ENCODE measurements at regions not wholly inside any gene's neighbourhood (a gene's known extent, or its start where the extent isn't known, plus 50 kb on each side); places are given as distances from the start of the nearest gene placed in this dataset.

GRCh38 chr18:50444539-50444938 lies 69.7 kb downstream of the SKA1 start:
- DNase-seq = no peak
- intact Hi-C loops (cut with DNase I) = no loop called here

- DNase-seq = no peak
- intact Hi-C loops (cut with DNase I) = no loop called here
Measured at GRCh38 chr18:50446629-50447028, 71.8 kb downstream of the SKA1 start.

- intact Hi-C loops (cut with DNase I) = no loop called here
- DNase-seq = no peak
Measured at GRCh38 chr18:50447102-50447741, 72.4 kb downstream of the SKA1 start.

DNA sequence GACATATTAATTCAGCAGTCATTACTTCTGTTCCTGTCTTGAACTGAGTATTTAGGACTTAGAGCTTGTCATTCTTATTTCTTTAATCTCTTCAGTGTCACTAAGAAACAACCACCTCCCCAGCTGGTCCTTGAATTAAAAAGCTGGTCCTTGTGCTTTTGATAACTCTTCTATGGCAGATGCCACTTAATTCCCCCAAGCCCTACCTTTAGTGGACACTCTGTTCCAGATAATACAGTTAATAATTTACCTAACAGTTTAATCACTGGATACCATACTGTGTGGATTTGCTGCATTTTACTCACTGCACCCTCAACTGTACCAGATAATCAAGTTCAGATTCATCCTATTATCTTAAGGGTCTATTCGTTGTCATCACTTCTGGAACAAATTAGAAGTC lies 73.1 kb downstream of the SKA1 start:
- DNase-seq = no peak
- intact Hi-C loops (cut with DNase I) = no loop called here

DNA sequence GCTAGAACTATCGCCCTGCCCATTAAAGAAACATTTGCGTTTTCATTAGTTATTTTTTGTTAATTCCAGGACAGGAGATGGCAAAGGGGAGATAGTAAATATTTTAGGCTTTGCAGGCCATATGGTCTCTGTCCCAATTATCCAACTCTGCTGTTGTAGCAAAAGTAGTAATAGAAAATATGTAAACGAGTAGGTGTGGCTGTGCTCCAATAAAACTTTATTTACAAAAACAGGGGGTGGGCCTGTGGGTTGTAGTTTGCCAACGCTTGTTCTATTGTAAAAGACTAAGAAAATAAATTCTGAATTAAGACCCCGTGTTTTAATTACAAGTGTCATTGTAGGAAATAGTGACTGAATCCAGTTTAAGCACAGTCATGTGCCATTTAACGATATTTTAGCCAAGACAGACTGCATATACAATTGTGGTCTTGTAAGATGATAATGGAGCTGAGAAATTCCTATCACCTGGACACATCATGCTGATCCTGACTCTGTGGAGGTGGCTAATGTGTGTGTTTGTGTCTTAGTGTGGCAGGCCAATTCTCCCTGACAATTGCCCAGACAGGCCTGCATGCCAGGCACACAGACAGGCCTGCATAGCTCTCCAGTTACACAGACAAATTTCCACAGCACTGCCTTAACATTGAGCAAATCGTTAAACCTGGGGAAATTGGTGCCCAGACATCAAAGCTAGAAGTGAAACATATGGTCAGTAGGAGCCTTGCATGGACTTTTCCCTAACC lies 76.4 kb downstream of the SKA1 start:
- intact Hi-C loops (cut with DNase I) = no loop called here
- no peak for DNase-seq

DNA sequence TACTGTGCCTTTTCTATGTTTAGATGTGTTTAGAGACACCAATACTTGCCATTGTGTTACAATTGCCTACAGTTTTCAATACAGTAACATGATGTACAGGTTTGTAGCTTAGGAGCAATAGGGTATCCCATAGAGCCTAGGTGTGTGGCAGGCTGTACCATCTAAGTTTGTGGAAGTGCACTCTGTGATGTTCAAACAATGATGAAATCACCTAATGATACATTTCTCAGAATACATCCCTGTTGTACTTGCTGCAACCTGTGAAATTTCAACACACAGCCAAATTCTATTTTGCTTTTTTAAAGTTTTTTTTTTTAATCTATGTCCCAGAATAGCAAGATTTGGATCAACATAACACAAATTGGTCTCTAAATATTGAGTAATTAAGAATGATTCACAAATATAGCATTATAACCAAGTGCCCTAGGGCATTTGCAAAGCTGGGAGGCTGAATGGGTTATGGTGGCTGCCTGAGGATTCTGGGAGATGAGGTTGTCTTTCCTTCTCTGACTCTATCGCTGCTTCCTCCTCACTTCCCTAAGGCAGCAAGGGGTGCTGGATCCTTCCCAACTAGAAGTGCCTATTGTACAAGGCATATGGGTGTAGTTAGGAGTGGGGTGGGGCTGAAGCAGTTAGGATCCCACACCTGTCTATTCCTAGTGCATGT lies 78.3 kb downstream of the SKA1 start:
- no peak for DNase-seq
- intact Hi-C loops (cut with DNase I) = no loop called here

- intact Hi-C loops (cut with DNase I) = no loop called here
Measured at GRCh38 chr18:50453732-50454131, 78.9 kb downstream of the SKA1 start.

DNA sequence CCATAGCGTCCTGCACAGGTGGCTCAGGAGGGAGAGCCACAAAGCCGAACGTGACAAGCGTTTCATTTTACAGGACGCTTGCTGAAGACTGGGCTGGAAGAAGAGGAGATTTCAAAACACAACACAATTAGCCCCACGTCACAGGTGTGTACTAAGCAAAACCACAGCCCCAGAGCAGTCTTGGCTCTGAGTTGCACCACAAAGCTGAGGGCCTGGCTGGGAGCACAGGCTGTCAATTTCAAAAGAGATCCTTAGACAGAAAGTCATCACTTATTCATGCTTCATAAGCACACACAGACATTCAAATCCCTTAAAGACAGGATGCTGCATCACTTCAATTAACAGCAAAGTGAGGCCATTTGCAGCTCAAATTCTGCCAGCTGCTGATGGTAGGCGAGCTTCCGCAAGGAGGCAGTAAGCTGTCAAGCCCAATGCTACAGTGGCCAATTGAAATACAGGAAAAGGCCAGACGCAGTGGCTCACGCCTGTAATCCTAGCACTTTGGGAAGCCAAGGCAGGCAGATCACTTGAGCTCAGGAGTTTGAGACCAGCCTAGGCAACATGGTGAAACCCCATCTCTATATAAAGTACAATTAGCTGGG lies 79.6 kb downstream of the SKA1 start:
- no peak for DNase-seq
- intact Hi-C loops (cut with DNase I) = no loop called here

More at GRCh38 chr18:50453732-50454131, 78.9 kb downstream of the SKA1 start:
- DNase-seq = no peak

DNA sequence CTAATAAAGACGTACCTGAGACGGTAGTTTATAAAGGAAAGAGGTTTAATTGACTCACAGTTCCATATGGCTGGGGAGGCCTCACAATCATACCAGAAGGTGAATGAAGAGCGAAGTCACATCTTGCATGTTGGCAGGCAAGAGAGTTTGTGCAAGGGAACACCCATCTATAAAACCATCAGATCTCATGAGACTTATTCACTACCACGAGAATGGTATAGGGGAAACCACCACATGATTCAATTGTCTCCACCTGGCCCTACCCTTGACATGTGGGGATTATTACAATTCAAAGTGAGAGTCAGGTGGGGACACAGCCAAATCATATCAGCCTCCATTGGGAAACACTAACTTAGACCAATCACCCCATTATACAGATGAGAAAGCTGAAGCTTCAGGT lies 81.4 kb downstream of the SKA1 start:
- no peak for DNase-seq
- intact Hi-C loops (cut with DNase I) = no loop called here

DNA sequence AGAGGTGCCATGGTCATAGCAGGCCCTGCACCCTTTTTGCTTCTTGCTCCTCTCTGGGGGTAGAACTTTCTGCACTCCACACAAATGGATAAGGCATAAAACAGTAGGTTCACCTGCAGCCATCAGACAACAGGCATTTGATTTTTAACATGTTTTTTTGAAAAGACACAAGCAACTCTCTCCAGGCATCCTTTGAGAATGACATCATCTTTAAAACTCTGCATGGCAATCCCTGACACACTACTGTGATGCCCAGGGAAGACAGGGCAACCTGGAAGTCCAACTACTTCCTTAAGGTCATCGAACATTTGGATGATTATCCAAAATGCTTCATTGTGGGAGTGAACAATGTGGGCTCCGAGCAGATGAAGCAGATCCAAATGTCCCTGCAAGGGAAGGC lies 82.8 kb downstream of the SKA1 start:
- intact Hi-C loops (cut with DNase I) = no loop called here
- no peak for DNase-seq

GRCh38 chr18:50458366-50458765 lies 83.5 kb downstream of the SKA1 start:
- intact Hi-C loops (cut with DNase I) = no loop called here
- no peak for DNase-seq

- DNase-seq = no peak
- intact Hi-C loops (cut with DNase I) = no loop called here
Measured at GRCh38 chr18:50458796-50459195, 84.0 kb downstream of the SKA1 start.

DNA sequence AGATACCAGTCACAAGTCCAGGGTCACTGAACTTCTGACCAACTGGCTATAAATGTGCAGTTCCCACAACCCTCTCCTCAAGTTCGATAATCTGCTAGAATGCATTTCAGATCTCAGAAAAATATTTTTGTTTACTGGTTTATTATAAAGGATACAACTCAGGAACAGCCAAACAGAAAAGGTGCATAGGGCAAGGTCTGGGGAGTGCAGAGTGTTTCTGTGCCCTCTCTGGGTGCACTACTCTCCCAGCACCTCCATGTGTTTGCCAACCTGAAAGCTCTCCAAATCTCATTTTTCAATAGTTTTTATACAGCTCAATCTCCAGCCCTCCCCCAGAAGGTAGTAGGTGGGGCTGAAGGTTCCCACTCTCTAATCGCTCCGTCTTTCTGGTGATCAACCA lies 85.2 kb downstream of the SKA1 start:
- no peak for DNase-seq
- intact Hi-C loops (cut with DNase I) = no loop called here

GRCh38 chr18:50460716-50461115 lies 85.9 kb downstream of the SKA1 start:
- intact Hi-C loops (cut with DNase I) = no loop called here
- no peak for DNase-seq

GRCh38 chr18:50461251-50461650 lies 86.4 kb downstream of the SKA1 start:
- intact Hi-C loops (cut with DNase I) = no loop called here

GRCh38 chr18:50465211-50466153 lies 90.6 kb downstream of the SKA1 start:
- no peak for DNase-seq
- intact Hi-C loops (cut with DNase I) = no loop called here

More at GRCh38 chr18:50461251-50461650, 86.4 kb downstream of the SKA1 start:
- DNase-seq = no peak

DNA sequence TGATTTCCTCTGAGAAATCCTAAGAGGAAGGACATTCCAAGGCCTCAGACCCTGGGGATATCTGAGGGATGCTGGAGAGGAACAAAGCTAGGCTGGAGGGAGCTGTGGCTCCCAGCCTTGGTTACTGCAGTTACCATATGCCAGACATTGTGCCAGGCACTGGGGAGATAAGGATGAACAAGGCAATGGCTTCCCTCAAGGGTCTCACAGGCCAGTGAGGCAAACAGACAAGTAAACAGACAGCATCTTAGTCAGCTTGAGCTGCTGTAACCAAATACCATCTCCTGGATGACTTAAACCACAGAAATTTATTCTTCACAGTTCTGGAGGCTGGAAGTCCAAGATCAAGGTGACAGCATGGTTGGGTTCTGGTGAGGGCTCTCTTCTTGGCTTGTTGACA lies 91.8 kb downstream of the SKA1 start:
- no peak for DNase-seq
- intact Hi-C loops (cut with DNase I) = no loop called here

DNA sequence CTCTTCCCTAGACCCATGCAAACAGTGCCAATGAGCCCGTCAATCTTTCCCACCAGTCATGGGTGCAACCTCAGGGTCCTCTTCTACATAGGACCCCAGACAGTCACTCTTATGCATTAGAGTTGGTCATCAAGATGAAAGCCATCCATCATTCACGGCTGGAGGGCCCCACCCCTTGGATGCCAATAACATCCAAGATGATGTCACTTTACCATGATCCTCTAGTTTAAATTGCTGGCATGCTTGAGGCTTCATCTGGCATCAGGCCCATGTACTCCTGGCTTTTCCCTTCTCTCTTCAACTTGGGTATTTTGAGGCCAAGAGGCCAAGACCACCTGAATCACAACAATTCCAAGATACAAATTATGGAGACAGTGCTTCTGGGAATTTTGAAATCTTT lies 91.1 kb upstream of the MAPK4 start:
- DNase-seq = no peak
- intact Hi-C loops (cut with DNase I) = no loop called here

DNA sequence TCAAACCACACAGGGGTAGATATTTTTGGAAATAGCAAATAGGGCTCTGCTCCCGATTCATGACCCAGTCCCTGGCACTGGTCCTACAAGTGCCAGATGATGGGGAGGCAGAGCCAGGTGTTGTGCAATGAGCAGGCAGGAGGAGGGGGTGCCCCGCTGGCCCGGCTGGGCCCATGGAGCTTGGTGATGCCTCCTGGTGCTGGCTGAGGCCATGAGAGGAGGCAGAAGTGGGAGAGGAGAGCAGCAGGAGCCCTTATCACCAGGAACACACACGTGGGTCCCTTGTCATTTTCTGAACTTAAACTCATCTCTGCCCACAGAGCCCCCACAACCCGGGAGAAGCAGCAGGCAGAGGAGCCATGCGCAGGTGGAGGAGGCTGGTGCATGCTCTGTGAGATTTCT lies 90.5 kb upstream of the MAPK4 start:
- intact Hi-C loops (cut with DNase I) = no loop called here
- peak in 9 of 10 donors; percentile 16 to 83 (median 27) for DNase-seq

DNA sequence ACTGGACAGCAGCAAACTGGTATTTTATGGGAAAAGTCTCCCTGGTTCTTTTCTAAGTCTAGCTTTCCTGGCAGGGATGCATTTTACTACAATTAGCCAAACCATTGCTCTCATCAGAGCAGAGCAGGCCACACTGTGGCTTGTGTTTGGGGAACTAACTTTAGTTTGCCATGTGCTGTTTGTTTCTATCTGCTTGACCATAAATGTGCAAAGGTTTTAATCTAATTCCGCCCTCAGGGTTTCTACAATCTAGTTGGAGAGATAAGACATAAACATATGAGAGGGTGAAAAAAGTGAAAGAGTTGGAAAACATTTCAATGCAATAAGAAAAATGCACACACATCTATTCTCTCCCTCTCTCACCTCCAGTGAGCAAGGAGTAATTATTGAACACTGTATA lies 86.9 kb upstream of the MAPK4 start:
- intact Hi-C loops (cut with DNase I) = no loop called here
- no peak for DNase-seq
